ENCODE measurements at regions not wholly inside any gene's neighbourhood (a gene's known extent, or its start where the extent isn't known, plus 50 kb on each side); places are given as distances from the start of the nearest gene placed in this dataset.

GRCh38 chr9:2257248-2257929, 242.2 kb downstream of the SMARCA2 start:
- TF ChIP-seq CTCF (IDR thresholded peaks at IDR 0.05; ENCODE audit: insufficient read depth, low read length, poor library complexity, severe bottlenecking): no peak
- Histone ChIP-seq H3K36me3 (ENCODE audit: control insufficient read depth, insufficient read depth, low read length) (no peaks in the 10 kb centered on the region), H3K27me3 (ENCODE audit: control insufficient read depth, insufficient read depth, low read length) (no peaks in the 10 kb centered on the region), H3K4me3 (ENCODE audit: low read depth, low read length) (no peak overlapping the region)
- no peak for DNase-seq (ENCODE audit: low read depth)

- peak; percentile 64 for DNase-seq (ENCODE audit: low read depth)
- no peak for TF ChIP-seq CTCF (IDR thresholded peaks at IDR 0.05; ENCODE audit: insufficient read depth, low read length, poor library complexity, severe bottlenecking)
Measured at GRCh38 chr9:2260417-2261306, 245.5 kb downstream of the SMARCA2 start.

GRCh38 chr9:2261421-2262103, 246.4 kb downstream of the SMARCA2 start:
- TF ChIP-seq CTCF (IDR thresholded peaks at IDR 0.05; ENCODE audit: insufficient read depth, low read length, poor library complexity, severe bottlenecking): no peak
- DNase-seq (ENCODE audit: low read depth): no peak
- H3K36me3 ChIP-seq (ENCODE audit: control insufficient read depth, insufficient read depth, low read length): no peaks in the 10 kb centered on the region
- H3K4me3 ChIP-seq (ENCODE audit: low read depth, low read length): no peak overlapping the region
- no peaks in the 10 kb centered on the region for H3K27me3 ChIP-seq (ENCODE audit: control insufficient read depth, insufficient read depth, low read length)

More at GRCh38 chr9:2260417-2261306, 245.5 kb downstream of the SMARCA2 start:
- no peak overlapping the region for H3K4me3 ChIP-seq (ENCODE audit: low read depth, low read length)
- no peaks in the 10 kb centered on the region for H3K36me3 ChIP-seq (ENCODE audit: control insufficient read depth, insufficient read depth, low read length)
- H3K27me3 ChIP-seq (ENCODE audit: control insufficient read depth, insufficient read depth, low read length): no peaks in the 10 kb centered on the region

GRCh38 chr9:2262386-2263071, 247.4 kb downstream of the SMARCA2 start:
- no peak for TF ChIP-seq CTCF (IDR thresholded peaks at IDR 0.05; ENCODE audit: insufficient read depth, low read length, poor library complexity, severe bottlenecking)
- H3K36me3 ChIP-seq (ENCODE audit: control insufficient read depth, insufficient read depth, low read length): no peaks in the 10 kb centered on the region
- DNase-seq (ENCODE audit: low read depth): no peak
- H3K27me3 ChIP-seq (ENCODE audit: control insufficient read depth, insufficient read depth, low read length): no peaks in the 10 kb centered on the region
- no peak overlapping the region for H3K4me3 ChIP-seq (ENCODE audit: low read depth, low read length)

GRCh38 chr9:2263111-2263510, 248.0 kb downstream of the SMARCA2 start:
- no peaks in the 10 kb centered on the region for H3K27me3 ChIP-seq (ENCODE audit: control insufficient read depth, insufficient read depth, low read length)
- H3K4me3 ChIP-seq (ENCODE audit: low read depth, low read length): no peak overlapping the region
- no peaks in the 10 kb centered on the region for H3K36me3 ChIP-seq (ENCODE audit: control insufficient read depth, insufficient read depth, low read length)
- no peak for TF ChIP-seq CTCF (IDR thresholded peaks at IDR 0.05; ENCODE audit: insufficient read depth, low read length, poor library complexity, severe bottlenecking)
- no peak for DNase-seq (ENCODE audit: low read depth)
